ENCODE measurements at regions not wholly inside any gene's neighbourhood (a gene's known extent, or its start where the extent isn't known, plus 50 kb on each side); places are given as distances from the start of the nearest gene placed in this dataset.

DNA sequence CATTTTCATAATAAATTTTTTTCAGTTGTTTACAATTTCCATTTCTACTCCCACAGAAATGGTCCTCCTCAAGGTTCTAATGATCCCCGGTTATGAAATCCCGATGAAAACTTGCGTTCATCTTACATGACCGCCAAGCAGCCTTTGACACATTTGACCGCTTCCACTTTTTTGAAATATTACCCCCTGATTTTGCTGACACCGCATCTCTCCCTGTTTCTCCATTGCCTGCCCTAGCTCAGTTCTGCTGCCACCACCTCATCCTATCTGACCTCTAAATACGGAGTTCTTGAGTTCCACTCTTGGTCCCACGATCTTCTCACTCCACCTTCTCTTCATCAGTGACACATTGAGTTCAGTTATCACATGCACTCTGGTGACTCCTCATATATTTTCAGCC, 74.1 kb downstream of the SLC35B3 start:
- Histone ChIP-seq H3K4me3 (ENCODE audit: low read depth in 1 of 5, low read length in 5 of 5) (no peak overlapping the region), H3K36me3 (ENCODE audit: control insufficient read depth in 5 of 5, insufficient read depth in 5 of 5, low read length in 5 of 5) (no peaks in the 10 kb centered on the region)

GRCh38 chr6:8352966-8353340, 82.4 kb downstream of the SLC35B3 start:
- Histone ChIP-seq H3K4me3 (ENCODE audit: low read depth in 1 of 5, low read length in 5 of 5) (no peak overlapping the region), H3K9me3 (ENCODE audit: control insufficient read depth in 5 of 5, low read length in 5 of 5) (no peaks in the 10 kb centered on the region), H3K27me3 (ENCODE audit: control insufficient read depth in 5 of 5, insufficient read depth in 4 of 5, low read length in 5 of 5) (no peaks in the 10 kb centered on the region), H3K27ac (ENCODE audit: low read depth, low read length) (no peak overlapping the region), H3K36me3 (ENCODE audit: control insufficient read depth in 5 of 5, insufficient read depth in 5 of 5, low read length in 5 of 5) (no peaks in the 10 kb centered on the region), H3K4me1 (ENCODE audit: control insufficient read depth in 5 of 5, insufficient read depth in 5 of 5, low read length in 5 of 5) (no peaks in the 10 kb centered on the region), H3K9ac (ENCODE audit: low read length in 5 of 5) (no peak overlapping the region)

More for the DNA sequence above, 74.1 kb downstream of the SLC35B3 start:
- Histone ChIP-seq H3K9ac (ENCODE audit: low read length in 5 of 5) (no peak overlapping the region), H3K4me1 (ENCODE audit: control insufficient read depth in 5 of 5, insufficient read depth in 5 of 5, low read length in 5 of 5) (no peaks in the 10 kb centered on the region), H3K27me3 (ENCODE audit: control insufficient read depth in 5 of 5, insufficient read depth in 4 of 5, low read length in 5 of 5) (no peaks in the 10 kb centered on the region), H3K9me3 (ENCODE audit: control insufficient read depth in 5 of 5, low read length in 5 of 5) (no peaks in the 10 kb centered on the region), H3K27ac (ENCODE audit: low read depth, low read length) (no peak overlapping the region)

DNA sequence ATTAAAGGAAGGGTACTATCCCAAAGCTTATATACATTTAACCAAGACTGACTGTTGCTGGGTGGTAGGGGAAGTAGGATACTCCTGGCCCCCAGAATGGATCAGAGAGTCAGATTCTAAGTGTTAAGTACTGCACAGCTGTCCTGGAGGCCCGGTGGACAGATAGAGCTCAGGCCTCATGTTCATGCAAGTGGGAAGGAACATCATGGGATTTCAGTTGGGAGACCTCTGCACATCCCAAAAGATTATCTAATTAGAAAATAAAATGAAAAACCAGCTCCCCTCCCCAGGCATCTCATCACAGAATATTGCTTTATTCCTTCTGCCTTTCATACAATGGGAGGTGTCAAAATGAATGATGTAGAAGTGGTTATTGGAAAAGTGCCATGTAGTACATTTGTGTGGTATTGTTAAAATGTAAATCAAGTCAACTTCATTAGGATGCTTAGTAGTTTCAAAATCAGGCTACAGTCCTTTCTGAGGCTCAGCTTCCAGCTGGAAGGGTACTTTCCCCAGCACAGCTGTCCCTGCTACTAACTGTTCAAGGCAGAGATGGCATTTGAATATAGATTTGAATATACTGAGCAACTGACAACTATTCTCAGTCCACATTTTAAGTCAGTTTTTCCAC, 82.9 kb downstream of the SLC35B3 start:
- H3K27ac ChIP-seq (ENCODE audit: low read depth, low read length), result no peak overlapping the region
- H3K9ac ChIP-seq (ENCODE audit: low read length in 5 of 5), result no peak overlapping the region
- H3K27me3 ChIP-seq (ENCODE audit: control insufficient read depth in 5 of 5, insufficient read depth in 4 of 5, low read length in 5 of 5), result no peaks in the 10 kb centered on the region
- H3K4me3 ChIP-seq (ENCODE audit: low read depth in 1 of 5, low read length in 5 of 5), result no peak overlapping the region
- no peaks in the 10 kb centered on the region for H3K36me3 ChIP-seq (ENCODE audit: control insufficient read depth in 5 of 5, insufficient read depth in 5 of 5, low read length in 5 of 5)
- no peaks in the 10 kb centered on the region for H3K9me3 ChIP-seq (ENCODE audit: control insufficient read depth in 5 of 5, low read length in 5 of 5)
- H3K4me1 ChIP-seq (ENCODE audit: control insufficient read depth in 5 of 5, insufficient read depth in 5 of 5, low read length in 5 of 5), result no peaks in the 10 kb centered on the region

DNA sequence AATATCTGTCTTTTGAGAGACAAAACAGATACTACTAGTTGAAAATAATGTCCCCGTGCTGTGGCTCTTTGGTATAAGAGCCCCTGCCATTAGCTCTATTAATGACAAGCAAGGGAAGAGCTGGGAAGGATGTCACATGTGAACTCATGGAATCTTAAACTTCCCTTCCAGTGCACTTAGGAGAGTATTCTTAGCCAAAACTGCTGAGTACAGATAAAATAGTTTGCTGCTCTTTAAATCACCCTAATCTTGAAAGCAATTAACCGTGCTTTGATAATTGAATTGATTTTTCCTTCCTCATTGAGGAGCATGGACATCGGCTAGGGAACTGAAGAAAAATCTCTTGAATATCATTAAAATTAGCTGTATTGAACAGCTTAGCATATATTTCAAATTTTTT, 91.7 kb downstream of the SLC35B3 start:
- Histone ChIP-seq H3K4me3 (ENCODE audit: low read depth in 1 of 5, low read length in 5 of 5) (no peak overlapping the region), H3K9me3 (ENCODE audit: control insufficient read depth in 5 of 5, low read length in 5 of 5) (peaks cover 0 to 6% (median 0%) of the 10 kb centered on the region in 5 donors), H3K27ac (ENCODE audit: low read depth, low read length) (no peak overlapping the region), H3K27me3 (ENCODE audit: control insufficient read depth in 5 of 5, insufficient read depth in 4 of 5, low read length in 5 of 5) (no peaks in the 10 kb centered on the region), H3K9ac (ENCODE audit: low read length in 5 of 5) (no peak overlapping the region), H3K4me1 (ENCODE audit: control insufficient read depth in 5 of 5, insufficient read depth in 5 of 5, low read length in 5 of 5) (no peaks in the 10 kb centered on the region), H3K36me3 (ENCODE audit: control insufficient read depth in 5 of 5, insufficient read depth in 5 of 5, low read length in 5 of 5) (no peaks in the 10 kb centered on the region)

DNA sequence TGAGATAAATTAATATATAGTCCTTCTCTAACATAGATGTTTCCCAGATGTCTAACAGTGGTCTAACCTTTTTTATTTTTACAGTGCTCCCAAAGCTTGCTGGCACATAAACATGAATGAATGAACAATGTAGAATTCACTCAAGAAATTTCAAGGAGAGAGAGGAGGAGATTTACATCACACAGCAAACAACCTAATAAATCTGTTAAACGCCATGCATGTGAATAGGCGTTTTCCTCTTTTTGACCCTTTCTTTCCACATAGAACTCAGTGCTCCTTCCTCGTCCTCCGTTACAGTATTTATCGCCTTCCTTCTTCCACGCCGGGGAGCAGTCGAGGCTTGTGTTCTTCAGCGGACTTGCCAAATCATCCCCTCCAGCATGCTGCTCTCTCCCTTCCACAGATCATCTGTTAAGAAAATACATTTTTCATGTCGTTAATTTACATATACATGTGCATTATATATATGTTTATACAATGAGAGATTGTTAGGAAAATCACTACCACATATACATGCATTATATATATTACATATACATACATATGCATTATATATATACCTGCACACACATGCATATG, 93.0 kb downstream of the SLC35B3 start:
- Histone ChIP-seq H3K9ac (ENCODE audit: low read length in 5 of 5) (no peak overlapping the region), H3K36me3 (ENCODE audit: control insufficient read depth in 5 of 5, insufficient read depth in 5 of 5, low read length in 5 of 5) (no peaks in the 10 kb centered on the region), H3K4me3 (ENCODE audit: low read depth in 1 of 5, low read length in 5 of 5) (no peak overlapping the region), H3K9me3 (ENCODE audit: control insufficient read depth in 5 of 5, low read length in 5 of 5) (peaks cover 0 to 6% (median 0%) of the 10 kb centered on the region in 5 donors), H3K27me3 (ENCODE audit: control insufficient read depth in 5 of 5, insufficient read depth in 4 of 5, low read length in 5 of 5) (peaks cover 0 to 2% (median 0%) of the 10 kb centered on the region in 5 donors), H3K4me1 (ENCODE audit: control insufficient read depth in 5 of 5, insufficient read depth in 5 of 5, low read length in 5 of 5) (no peaks in the 10 kb centered on the region), H3K27ac (ENCODE audit: low read depth, low read length) (no peak overlapping the region)

- Histone ChIP-seq H3K4me3 (ENCODE audit: low read depth in 1 of 5, low read length in 5 of 5) (no peak overlapping the region), H3K27me3 (ENCODE audit: control insufficient read depth in 5 of 5, insufficient read depth in 4 of 5, low read length in 5 of 5) (peaks cover 0 to 2% (median 0%) of the 10 kb centered on the region in 5 donors), H3K27ac (ENCODE audit: low read depth, low read length) (no peak overlapping the region), H3K36me3 (ENCODE audit: control insufficient read depth in 5 of 5, insufficient read depth in 5 of 5, low read length in 5 of 5) (no peaks in the 10 kb centered on the region), H3K9me3 (ENCODE audit: control insufficient read depth in 5 of 5, low read length in 5 of 5) (no peaks in the 10 kb centered on the region), H3K9ac (ENCODE audit: low read length in 5 of 5) (no peak overlapping the region), H3K4me1 (ENCODE audit: control insufficient read depth in 5 of 5, insufficient read depth in 5 of 5, low read length in 5 of 5) (no peaks in the 10 kb centered on the region)
Observed at GRCh38 chr6:8337147-8337546, 98.2 kb downstream of the SLC35B3 start.

- no peaks in the 10 kb centered on the region for H3K4me1 ChIP-seq (ENCODE audit: control insufficient read depth in 5 of 5, insufficient read depth in 5 of 5, low read length in 5 of 5)
- H3K27me3 ChIP-seq (ENCODE audit: control insufficient read depth in 5 of 5, insufficient read depth in 4 of 5, low read length in 5 of 5), result peaks cover 0 to 2% (median 0%) of the 10 kb centered on the region in 5 donors
- H3K27ac ChIP-seq (ENCODE audit: low read depth, low read length), result no peak overlapping the region
- no peaks in the 10 kb centered on the region for H3K36me3 ChIP-seq (ENCODE audit: control insufficient read depth in 5 of 5, insufficient read depth in 5 of 5, low read length in 5 of 5)
- no peak overlapping the region for H3K4me3 ChIP-seq (ENCODE audit: low read depth in 1 of 5, low read length in 5 of 5)
- H3K9me3 ChIP-seq (ENCODE audit: control insufficient read depth in 5 of 5, low read length in 5 of 5), result no peaks in the 10 kb centered on the region
- H3K9ac ChIP-seq (ENCODE audit: low read length in 5 of 5), result no peak overlapping the region
Observed at GRCh38 chr6:8336406-8337057, 98.8 kb downstream of the SLC35B3 start.

GRCh38 chr6:8335896-8336295, 99.4 kb downstream of the SLC35B3 start:
- Histone ChIP-seq H3K9me3 (ENCODE audit: control insufficient read depth in 5 of 5, low read length in 5 of 5) (no peaks in the 10 kb centered on the region), H3K27me3 (ENCODE audit: control insufficient read depth in 5 of 5, insufficient read depth in 4 of 5, low read length in 5 of 5) (peaks cover 0 to 2% (median 0%) of the 10 kb centered on the region in 5 donors), H3K27ac (ENCODE audit: low read depth, low read length) (no peak overlapping the region)

GRCh38 chr6:8335381-8335780, 100.0 kb downstream of the SLC35B3 start:
- Histone ChIP-seq H3K9ac (ENCODE audit: low read length in 5 of 5) (no peak overlapping the region), H3K4me3 (ENCODE audit: low read depth in 1 of 5, low read length in 5 of 5) (no peak overlapping the region)

More at GRCh38 chr6:8335896-8336295, 99.4 kb downstream of the SLC35B3 start:
- Histone ChIP-seq H3K9ac (ENCODE audit: low read length in 5 of 5) (no peak overlapping the region), H3K4me1 (ENCODE audit: control insufficient read depth in 5 of 5, insufficient read depth in 5 of 5, low read length in 5 of 5) (no peaks in the 10 kb centered on the region), H3K4me3 (ENCODE audit: low read depth in 1 of 5, low read length in 5 of 5) (no peak overlapping the region), H3K36me3 (ENCODE audit: control insufficient read depth in 5 of 5, insufficient read depth in 5 of 5, low read length in 5 of 5) (no peaks in the 10 kb centered on the region)

GRCh38 chr6:8334113-8334512, 101.2 kb downstream of the SLC35B3 start:
- no peak overlapping the region for H3K4me3 ChIP-seq (ENCODE audit: low read depth in 1 of 5, low read length in 5 of 5)
- no peak overlapping the region for H3K27ac ChIP-seq (ENCODE audit: low read depth, low read length)
- peaks cover 0 to 2% (median 0%) of the 10 kb centered on the region in 5 donors for H3K27me3 ChIP-seq (ENCODE audit: control insufficient read depth in 5 of 5, insufficient read depth in 4 of 5, low read length in 5 of 5)
- H3K9me3 ChIP-seq (ENCODE audit: control insufficient read depth in 5 of 5, low read length in 5 of 5), result no peaks in the 10 kb centered on the region
- no peaks in the 10 kb centered on the region for H3K36me3 ChIP-seq (ENCODE audit: control insufficient read depth in 5 of 5, insufficient read depth in 5 of 5, low read length in 5 of 5)
- no peaks in the 10 kb centered on the region for H3K4me1 ChIP-seq (ENCODE audit: control insufficient read depth in 5 of 5, insufficient read depth in 5 of 5, low read length in 5 of 5)
- no peak overlapping the region for H3K9ac ChIP-seq (ENCODE audit: low read length in 5 of 5)

More at GRCh38 chr6:8335381-8335780, 100.0 kb downstream of the SLC35B3 start:
- H3K9me3 ChIP-seq (ENCODE audit: control insufficient read depth in 5 of 5, low read length in 5 of 5), result no peaks in the 10 kb centered on the region
- no peaks in the 10 kb centered on the region for H3K36me3 ChIP-seq (ENCODE audit: control insufficient read depth in 5 of 5, insufficient read depth in 5 of 5, low read length in 5 of 5)
- H3K27ac ChIP-seq (ENCODE audit: low read depth, low read length), result no peak overlapping the region
- H3K4me1 ChIP-seq (ENCODE audit: control insufficient read depth in 5 of 5, insufficient read depth in 5 of 5, low read length in 5 of 5), result no peaks in the 10 kb centered on the region
- peaks cover 0 to 2% (median 0%) of the 10 kb centered on the region in 5 donors for H3K27me3 ChIP-seq (ENCODE audit: control insufficient read depth in 5 of 5, insufficient read depth in 4 of 5, low read length in 5 of 5)
